AG04450 (cell line): ENCODE measurements at regions not wholly inside any gene's neighbourhood (a gene's known extent, or its start where the extent isn't known, plus 50 kb on each side); places are given as distances from the start of the nearest gene placed in this dataset.

Source experiments
- CTCF ChIA-PET: fragments of 300-600, 350-600 bp; formaldehyde crosslinking; extraction: SDS; loops from one replicate; lab custom pipeline; 2022; ENCODE audit warnings: antibody characterized with exemption, inconsistent platforms; lab: Charles Lee
- POLR2A ChIA-PET: fragments of 350-600 bp; formaldehyde crosslinking; extraction: SDS; loops from one replicate; lab custom pipeline; 2021; ENCODE audit warnings: antibody characterized with exemption, inconsistent platforms; lab: Yijun Ruan, JAX
- DNase-seq: peaks from one replicate; pipeline ENCODE4 v3.0.0-alpha.2; 2011; ENCODE audit warnings: low read depth, low spot score
- H3K27ac ChIP-seq: one replicate; pipeline ENCODE4 v1.5.1; 2012; ENCODE audit warnings: low read depth, low read length, control low read depth
- H3K27me3 ChIP-seq: one replicate; pipeline ENCODE4 v1.6.0; 2012; ENCODE audit warnings: low read length; ENCODE audit not compliant: control insufficient read depth, insufficient read depth
- H3K4me3 ChIP-seq: 2 replicates; pipeline ENCODE4 v1.5.1; 2011; ENCODE audit warnings: mild to moderate bottlenecking, low read depth, low read length, control low read depth
- H3K9me3 ChIP-seq: 2 replicates; pipeline ENCODE4 v1.5.1; 2012; ENCODE audit warnings: low read length; ENCODE audit not compliant: control insufficient read depth, insufficient read depth
- CTCF ChIP-seq: IDR thresholded peaks from 2 replicates; pipeline ENCODE4 v1.5.1; 2011; ENCODE audit warnings: low read depth, low read length, control low read depth, inconsistent platforms

- TF ChIP-seq CTCF: no peak
- POLR2A ChIA-PET: no interaction called here
- CTCF ChIA-PET: no interaction called here
- Histone ChIP-seq H3K27ac (no peak overlapping the region), H3K9me3 (no peaks in the 10 kb centered on the region), H3K27me3 (peaks cover 22% of the 10 kb centered on the region), H3K4me3 (no peak overlapping the region)
- DNase-seq: no peak
Observed at GRCh38 chr12:107308310-107308709, 215.0 kb upstream of the CRY1 start.

DNA sequence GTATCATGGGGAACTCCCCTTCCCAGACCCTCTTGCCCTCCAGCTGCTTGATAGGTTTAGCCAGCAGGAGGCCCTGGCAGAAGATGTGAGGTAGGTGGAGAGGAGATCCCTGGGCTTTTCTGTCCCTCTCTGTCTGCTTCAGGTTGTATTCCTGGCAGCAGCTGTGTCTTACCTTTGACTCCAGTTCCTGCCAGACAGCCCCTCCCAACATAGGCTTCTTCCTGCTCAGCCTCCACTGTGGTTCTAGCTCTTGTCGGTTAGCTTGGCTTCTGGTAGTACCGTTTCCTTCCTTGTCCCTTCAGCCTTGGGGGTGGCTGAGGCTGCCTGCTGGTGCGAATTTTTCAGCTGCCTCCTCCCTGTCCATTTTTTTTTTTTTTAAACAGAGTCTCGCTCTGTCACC is 215.7 kb upstream of the CRY1 start:
- Histone ChIP-seq H3K27me3 (peaks cover 29% of the 10 kb centered on the region), H3K9me3 (no peaks in the 10 kb centered on the region), H3K27ac (no peak overlapping the region), H3K4me3 (no peak overlapping the region)
- POLR2A ChIA-PET: no interaction called here
- CTCF ChIA-PET: no interaction called here
- no peak for TF ChIP-seq CTCF
- DNase-seq: no peak

- H3K4me3 ChIP-seq: no peak overlapping the region
- DNase-seq: no peak
- no peak for TF ChIP-seq CTCF
- H3K27ac ChIP-seq: no peak overlapping the region
- CTCF ChIA-PET: no interaction called here
- no peaks in the 10 kb centered on the region for H3K9me3 ChIP-seq
- peaks cover 36% of the 10 kb centered on the region for H3K27me3 ChIP-seq
- POLR2A ChIA-PET: no interaction called here
Observed at GRCh38 chr12:107310621-107311020, 217.3 kb upstream of the CRY1 start.

- Histone ChIP-seq H3K9me3 (no peaks in the 10 kb centered on the region), H3K27ac (no peak overlapping the region), H3K4me3 (no peak overlapping the region), H3K27me3 (peaks cover 36% of the 10 kb centered on the region)
- no peak for TF ChIP-seq CTCF
- CTCF ChIA-PET: interaction anchor here (1.2 to 1.7 kb wide), 2 partner anchors 180 to 365 kb away, joined by 4 to 8 read pairs; no protein-coding TSS in a partner anchor
- no peak for DNase-seq
- POLR2A ChIA-PET: no interaction called here
Observed at GRCh38 chr12:107311682-107312081, 218.3 kb upstream of the CRY1 start.

GRCh38 chr12:107317751-107318555 is 224.6 kb upstream of the CRY1 start:
- H3K27me3 ChIP-seq: peaks cover 25% of the 10 kb centered on the region
- H3K27ac ChIP-seq: no peak overlapping the region
- POLR2A ChIA-PET: interaction anchor here (0.7 to 1.2 kb wide), 2 partner anchors 68 to 80 kb away, joined by 3 read pairs; no protein-coding TSS in a partner anchor
- TF ChIP-seq CTCF: peak; percentile 27
- no peaks in the 10 kb centered on the region; the same call in 1 of the 2 replicates for H3K9me3 ChIP-seq
- DNase-seq: peak; percentile 74
- CTCF ChIA-PET: interaction anchor here (0.8 to 1.9 kb wide), 4 partner anchors 82 to 291 kb away, joined by 3 to 6 read pairs (median 4); no protein-coding TSS in a partner anchor
- H3K4me3 ChIP-seq: peak overlapping the region; percentile 68
